MM.1S (cell line): ENCODE measurements at regions not wholly inside any gene's neighbourhood (a gene's known extent, or its start where the extent isn't known, plus 50 kb on each side); places are given as distances from the start of the nearest gene placed in this dataset.

Experiments used
- DNase-seq: peaks from one replicate; pipeline ENCODE4 v3.0.0-alpha.2; 2015
- H2AFZ ChIP-seq: fragments of 300-600 bp; sonication (generic); 2 replicates; pipeline ENCODE4 v1.6.0; 2016; ENCODE audit warnings: antibody characterized with exemption, low read length
- H3F3A ChIP-seq: fragments of 300-600 bp; sonication (generic); 2 replicates; pipeline ENCODE4 v1.6.1; 2016; ENCODE audit warnings: mild to moderate bottlenecking, antibody characterized with exemption, low read length, moderate library complexity, mixed read lengths; ENCODE audit not compliant: insufficient read depth
- H3K27ac ChIP-seq: fragments of 300-600 bp; sonication (generic); 2 replicates; pipeline ENCODE4 v1.5.1; 2016; ENCODE audit warnings: mild to moderate bottlenecking, low read length
- H3K27me3 ChIP-seq: fragments of 300-600 bp; sonication (generic); replicated peaks from 2 replicates; pipeline ENCODE4 v1.6.0; 2016; ENCODE audit warnings: low read length; ENCODE audit not compliant: insufficient read depth
- H3K36me3 ChIP-seq: fragments of 300-600 bp; sonication (generic); replicated peaks from 2 replicates; pipeline ENCODE4 v1.6.1; 2016; ENCODE audit warnings: mild to moderate bottlenecking, low read length, mixed read lengths; ENCODE audit not compliant: insufficient read depth
- H3K4me1 ChIP-seq: fragments of 300-600 bp; sonication (generic); 2 replicates; pipeline ENCODE4 v1.6.1; 2016; ENCODE audit warnings: low read length, mixed read lengths
- H3K4me2 ChIP-seq: fragments of 300-600 bp; sonication (generic); 2 replicates; pipeline ENCODE4 v1.6.0; 2016; ENCODE audit warnings: low read depth, low read length
- H3K4me3 ChIP-seq: fragments of 300-600 bp; sonication (generic); 2 replicates; pipeline ENCODE4 v1.5.1; 2016; ENCODE audit warnings: low read length, mixed read lengths
- H3K79me2 ChIP-seq: fragments of 300-600 bp; sonication (generic); 2 replicates; pipeline ENCODE4 v1.6.1; 2016; ENCODE audit warnings: mixed run types, low read length, mixed read lengths
- H3K9ac ChIP-seq: fragments of 300-600 bp; sonication (generic); 2 replicates; pipeline ENCODE4 v1.6.1; 2016; ENCODE audit warnings: low read length, mixed read lengths
- H3K9me2 ChIP-seq: fragments of 300-600 bp; sonication (generic); replicated peaks from 2 replicates; pipeline ENCODE4 v1.6.1; 2016; ENCODE audit warnings: mild to moderate bottlenecking, low read length, mixed read lengths; ENCODE audit not compliant: insufficient read depth
- H3K9me3 ChIP-seq: fragments of 300-600 bp; sonication (generic); replicated peaks from 2 replicates; pipeline ENCODE4 v1.6.1; 2016; ENCODE audit warnings: mild to moderate bottlenecking, low read length, mixed read lengths; ENCODE audit not compliant: insufficient read depth
- H4K20me1 ChIP-seq: fragments of 300-600 bp; sonication (generic); 2 replicates; pipeline ENCODE4 v1.6.1; 2016; ENCODE audit warnings: mild to moderate bottlenecking, low read length, moderate library complexity, mixed read lengths; ENCODE audit not compliant: insufficient read depth
- EZH2 ChIP-seq: fragments of 300-600 bp; sonication (generic); optimal IDR thresholded peaks from 2 replicates; pipeline ENCODE3; 2017; ENCODE audit warnings: low read depth, mild to moderate bottlenecking, antibody characterized with exemption, low read length, mixed read lengths
- EZH2phosphoT487 ChIP-seq: fragments of 300-600 bp; sonication (generic); IDR thresholded peaks from 2 replicates; pipeline ENCODE4 v1.6.1; 2018; ENCODE audit warnings: antibody characterized with exemption, low read length
- TF ChIP-seq, protein P1 (sequence below): fragments of 300-600 bp; sonication (generic); IDR thresholded peaks from 2 replicates; pipeline ENCODE4 v1.5.1; 2016; ENCODE audit warnings: antibody characterized with exemption, low read length, mixed read lengths

DNA sequence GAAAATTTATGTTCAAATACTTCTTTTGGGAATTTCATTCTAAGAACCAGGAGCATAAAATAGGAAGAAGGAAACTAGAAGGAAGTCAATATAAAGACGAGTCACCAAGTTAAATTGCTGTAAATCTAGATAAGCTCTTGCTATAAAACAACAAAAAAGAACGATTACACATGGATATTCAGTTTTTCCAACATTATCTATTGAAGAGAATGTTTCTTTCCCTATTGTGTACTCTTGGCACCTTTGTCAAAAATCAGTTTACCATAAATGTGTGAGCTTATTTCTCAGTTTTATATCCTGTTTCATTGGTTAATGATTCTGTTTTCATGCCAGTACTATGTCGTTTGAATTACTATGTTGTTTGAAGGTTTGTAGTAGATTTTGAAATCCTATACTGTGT is 536.3 kb upstream of the MKI67 start:
- no peaks in the 10 kb centered on the region for H3F3A ChIP-seq
- no peaks in the 10 kb centered on the region for H3K4me1 ChIP-seq
- DNase-seq: no peak
- no peaks in the 10 kb centered on the region for H3K9me2 ChIP-seq
- H2AFZ ChIP-seq: no peak overlapping the region
- H3K27ac ChIP-seq: no peak overlapping the region
- no peaks in the 10 kb centered on the region for H3K36me3 ChIP-seq
- no peaks in the 10 kb centered on the region for H3K27me3 ChIP-seq
- TF ChIP-seq EZH2phosphoT487 (no peak), EZH2 (no peak)
- TF ChIP-seq, protein P1, sequence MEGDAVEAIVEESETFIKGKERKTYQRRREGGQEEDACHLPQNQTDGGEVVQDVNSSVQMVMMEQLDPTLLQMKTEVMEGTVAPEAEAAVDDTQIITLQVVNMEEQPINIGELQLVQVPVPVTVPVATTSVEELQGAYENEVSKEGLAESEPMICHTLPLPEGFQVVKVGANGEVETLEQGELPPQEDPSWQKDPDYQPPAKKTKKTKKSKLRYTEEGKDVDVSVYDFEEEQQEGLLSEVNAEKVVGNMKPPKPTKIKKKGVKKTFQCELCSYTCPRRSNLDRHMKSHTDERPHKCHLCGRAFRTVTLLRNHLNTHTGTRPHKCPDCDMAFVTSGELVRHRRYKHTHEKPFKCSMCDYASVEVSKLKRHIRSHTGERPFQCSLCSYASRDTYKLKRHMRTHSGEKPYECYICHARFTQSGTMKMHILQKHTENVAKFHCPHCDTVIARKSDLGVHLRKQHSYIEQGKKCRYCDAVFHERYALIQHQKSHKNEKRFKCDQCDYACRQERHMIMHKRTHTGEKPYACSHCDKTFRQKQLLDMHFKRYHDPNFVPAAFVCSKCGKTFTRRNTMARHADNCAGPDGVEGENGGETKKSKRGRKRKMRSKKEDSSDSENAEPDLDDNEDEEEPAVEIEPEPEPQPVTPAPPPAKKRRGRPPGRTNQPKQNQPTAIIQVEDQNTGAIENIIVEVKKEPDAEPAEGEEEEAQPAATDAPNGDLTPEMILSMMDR: no peak
- no peak overlapping the region for H3K9ac ChIP-seq
- H3K9me3 ChIP-seq: no peaks in the 10 kb centered on the region; the same call in 1 of the 2 replicates
- no peak overlapping the region for H3K4me2 ChIP-seq
- H3K4me3 ChIP-seq: no peak overlapping the region
- no peaks in the 10 kb centered on the region for H4K20me1 ChIP-seq
- H3K79me2 ChIP-seq: no peaks in the 10 kb centered on the region

DNA sequence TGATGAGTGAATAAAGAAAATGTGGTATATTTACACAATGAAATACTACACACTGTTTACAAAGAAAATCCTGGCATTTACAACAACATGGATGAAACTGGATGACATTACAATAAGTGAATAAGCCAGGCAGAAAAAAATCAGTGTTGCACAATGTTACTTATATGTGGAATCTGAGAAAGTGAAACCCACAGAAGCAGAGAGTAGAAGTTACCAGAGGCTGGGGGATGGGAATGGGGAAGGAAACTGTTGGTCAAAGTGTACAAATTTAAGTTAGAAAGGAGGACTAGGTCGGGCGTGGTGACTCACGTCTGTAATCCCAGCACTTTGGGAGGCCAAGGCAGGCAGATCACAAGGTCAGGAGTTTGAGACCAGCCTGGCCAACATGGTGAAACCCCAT is 538.5 kb upstream of the MKI67 start:
- no peaks in the 10 kb centered on the region; the same call in 1 of the 2 replicates for H3K9me3 ChIP-seq
- H2AFZ ChIP-seq: no peak overlapping the region
- H3K36me3 ChIP-seq: no peaks in the 10 kb centered on the region
- H3K4me1 ChIP-seq: no peaks in the 10 kb centered on the region
- no peak overlapping the region for H3K4me3 ChIP-seq
- H4K20me1 ChIP-seq: no peaks in the 10 kb centered on the region
- no peaks in the 10 kb centered on the region for H3F3A ChIP-seq
- TF ChIP-seq, protein P1: no peak
- TF ChIP-seq EZH2 (no peak), EZH2phosphoT487 (no peak)
- H3K27ac ChIP-seq: no peak overlapping the region
- DNase-seq: no peak
- H3K9ac ChIP-seq: no peak overlapping the region
- H3K4me2 ChIP-seq: no peak overlapping the region
- no peaks in the 10 kb centered on the region for H3K79me2 ChIP-seq
- no peaks in the 10 kb centered on the region for H3K27me3 ChIP-seq
- H3K9me2 ChIP-seq: no peaks in the 10 kb centered on the region

DNA sequence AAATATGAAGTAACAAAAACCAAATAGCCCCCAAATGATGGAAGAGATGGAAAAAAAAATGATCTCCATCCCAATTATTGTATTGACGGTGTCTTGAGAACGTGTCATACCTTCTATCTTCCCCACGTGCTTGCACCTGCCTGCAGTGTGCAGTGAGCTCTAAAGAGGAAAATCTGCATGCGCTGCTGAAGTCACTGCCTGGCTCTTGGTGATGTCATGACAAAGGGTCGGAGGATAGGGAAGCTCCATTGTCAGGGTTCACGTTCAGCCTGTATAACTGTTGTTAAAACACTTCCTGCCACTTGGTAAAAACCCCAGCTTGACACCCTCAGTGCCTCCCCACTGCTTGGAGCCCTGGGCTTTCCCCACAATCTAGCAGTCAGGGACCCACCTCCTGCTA is 549.2 kb upstream of the MKI67 start:
- Histone ChIP-seq H3K4me3 (no peak overlapping the region), H3K79me2 (no peaks in the 10 kb centered on the region), H3F3A (no peaks in the 10 kb centered on the region), H4K20me1 (no peaks in the 10 kb centered on the region), H3K9me2 (no peaks in the 10 kb centered on the region), H3K4me2 (no peak overlapping the region), H3K9me3 (no peaks in the 10 kb centered on the region), H3K4me1 (no peaks in the 10 kb centered on the region), H3K27me3 (no peaks in the 10 kb centered on the region), H3K27ac (no peak overlapping the region), H2AFZ (no peak overlapping the region), H3K9ac (no peak overlapping the region), H3K36me3 (no peaks in the 10 kb centered on the region)
- no peak for TF ChIP-seq EZH2
- TF ChIP-seq, protein P1: no peak
- no peak for TF ChIP-seq EZH2phosphoT487
- no peak for DNase-seq
